K562 (cell line): ENCODE measurements at regions not wholly inside any gene's neighbourhood (a gene's known extent, or its start where the extent isn't known, plus 50 kb on each side); places are given as distances from the start of the nearest gene placed in this dataset.

ENCODE experiments used
- ATAC-seq: fragments of 200-7000 bp; cut with Tn5 transposase; 3 replicates; pipeline ENCODE4 v1.9.1; 2020; ENCODE audit warnings: moderate library complexity
- BruUV-seq: library from RNA; stranded (reverse); fragments of 400-500 nt; replicated peaks from 2 replicates; lab custom pipeline; 2021; lab: Mats Ljungman, UMichigan
- CTCF ChIA-PET: fragments of 300-600 bp; formaldehyde crosslinking; extraction: SDS; loops from one replicate; lab custom pipeline; 2021; ENCODE audit warnings: low intra/inter-chr PET ratio; lab: Yijun Ruan, JAX
- POLR2A ChIA-PET: fragments of 300-600, 350-650 bp; sonication (Branson Sonifier 250); formaldehyde crosslinking; extraction: SDS; loops from one replicate; lab custom pipeline; 2021; ENCODE audit warnings: antibody characterized with exemption, inconsistent platforms; lab: Yijun Ruan, JAX
- DNase-seq, 4 experiments: peaks; one replicate each; pipeline versions ENCODE4 v3.0.0 to v3.0.0-alpha.2; 2011 to 2018; ENCODE audit warnings: low spot score in 3 of 4, mixed read lengths in 3 of 4; ENCODE audit errors: extremely low read depth in 1 of 4
- FAIRE-seq: peaks from 2 replicates; lab custom pipeline; 2011; peaks lifted over from hg19 to GRCh38; lab: Jason Lieb, UNC
- H2AFZ ChIP-seq: 2 replicates; pipeline ENCODE4 v1.6.0; 2011; ENCODE audit warnings: low read depth, low read length, control low read depth, inconsistent platforms
- H3K27ac ChIP-seq: fragments of 200-600 bp; 3 replicates; pipeline ENCODE4 v1.8.0; 2011; ENCODE audit warnings: low read depth, mild to moderate bottlenecking, control low read depth, inconsistent platforms, low read length, moderate library complexity, mixed read lengths; ENCODE audit errors: extremely low read depth
- H3K27me3 ChIP-seq, 2 experiments: fragments of 300-600 bp in 1 of 2; 2 replicates in 1 of 2; 3 replicates in 1 of 2; pipeline versions ENCODE4 v1.6.0 to v1.8.0; 2011; ENCODE audit warnings: inconsistent platforms in 2 of 2, low read length in 2 of 2, mild to moderate bottlenecking in 1 of 2, mixed read lengths in 1 of 2, moderate library complexity in 1 of 2; ENCODE audit not compliant: control insufficient read depth in 2 of 2, insufficient read depth in 2 of 2
- H3K36me3 ChIP-seq: fragments of 300-600 bp; 3 replicates; pipeline ENCODE4 v1.8.0; 2011; ENCODE audit warnings: mild to moderate bottlenecking, low read length, inconsistent platforms; ENCODE audit not compliant: control insufficient read depth, insufficient read depth
- H3K4me1 ChIP-seq, 2 experiments: fragments of 200-600 bp in 1 of 2; replicated peaks in 1 of 2; 2 replicates in 1 of 2; 3 replicates in 1 of 2; pipeline versions ENCODE4 v1.5.1 to v1.8.0; 2011; ENCODE audit warnings: inconsistent platforms in 2 of 2, low read length in 2 of 2, mild to moderate bottlenecking in 1 of 2, mixed read lengths in 1 of 2, moderate library complexity in 1 of 2; ENCODE audit not compliant: control insufficient read depth in 2 of 2, insufficient read depth in 2 of 2
- H3K4me2 ChIP-seq: 2 replicates; pipeline ENCODE4 v1.6.1; 2011; ENCODE audit warnings: low read length, control low read depth, inconsistent platforms, mixed read lengths; ENCODE audit not compliant: insufficient read depth
- H3K4me3 ChIP-seq: fragments of 200-600 bp; sonication (generic), shearing (Covaris generic); 2 replicates; pipeline ENCODE4 v1.5.1; 2016; ENCODE audit warnings: control low read depth, inconsistent platforms
- H3K79me2 ChIP-seq: fragments of 200-600 bp; 3 replicates; pipeline ENCODE4 v1.8.0; 2011; ENCODE audit warnings: low read length, inconsistent platforms; ENCODE audit not compliant: control insufficient read depth, insufficient read depth
- H3K9ac ChIP-seq, 2 experiments: 2 replicates each; pipeline versions ENCODE4 v1.6.0 to v1.6.1; 2011; ENCODE audit warnings: low read depth in 2 of 2, low read length in 2 of 2, control low read depth in 1 of 2, inconsistent platforms in 1 of 2, mild to moderate bottlenecking in 1 of 2, mixed read lengths in 1 of 2; ENCODE audit not compliant: insufficient read depth in 1 of 2
- H3K9me1 ChIP-seq: one replicate; pipeline ENCODE4 v1.6.0; 2011; ENCODE audit warnings: inconsistent platforms, mild to moderate bottlenecking, low read length, moderate library complexity; ENCODE audit not compliant: control insufficient read depth, insufficient read depth
- H3K9me3 ChIP-seq: replicated peaks from 2 replicates; pipeline ENCODE4 v1.5.1; 2011; ENCODE audit warnings: low read depth, low read length, inconsistent platforms; ENCODE audit not compliant: control insufficient read depth, insufficient read depth
- H4K20me1 ChIP-seq: replicated peaks from 2 replicates; pipeline ENCODE4 v1.6.1; 2011; ENCODE audit warnings: low read length, inconsistent platforms, mixed read lengths; ENCODE audit not compliant: control insufficient read depth, insufficient read depth
- ARID1B ChIP-seq: fragments of 450-650 bp; IDR thresholded peaks from 2 replicates; pipeline ENCODE4 v1.6.1; 2016; ENCODE audit warnings: antibody characterized with exemption, mild to moderate bottlenecking, inconsistent platforms
- ATF7 ChIP-seq: fragments of 450-650 bp; IDR thresholded peaks from 2 replicates; pipeline ENCODE4 v1.7.1; 2014; ENCODE audit warnings: mild to moderate bottlenecking, moderate library complexity
- E2F3 ChIP-seq: fragments of 250-450 bp; sonication (Bioruptor Pico); IDR thresholded peaks from 2 replicates; pipeline ENCODE4 v1.4.0; 2020; ENCODE audit warnings: mild to moderate bottlenecking
- EHMT2 ChIP-seq: fragments of 450-650 bp; IDR thresholded peaks from 2 replicates; pipeline ENCODE4 v1.6.1; 2018; ENCODE audit warnings: antibody characterized with exemption
- FOXA3 ChIP-seq, 2 experiments: fragments of 450-650 bp in 1 of 2; sonication (generic) in 1 of 2; formaldehyde crosslinking; IDR thresholded peaks in 1 of 2; conservative IDR thresholded peaks in 1 of 2; 2 replicates each; pipeline versions ENCODE4 v1.4.0 to v1.8.0; 2020 to 2022; ENCODE audit warnings: mild to moderate bottlenecking in 2 of 2, missing genetic modification reagents in 1 of 2
- MCM5 ChIP-seq: fragments of 450-650 bp; IDR thresholded peaks from 2 replicates; pipeline ENCODE4 v1.6.1; 2016; ENCODE audit warnings: low read depth
- MEIS2 ChIP-seq: fragments of 450-650 bp; IDR thresholded peaks from 2 replicates; pipeline ENCODE4 v1.6.1; 2014; ENCODE audit warnings: mild to moderate bottlenecking; ENCODE audit not compliant: partially characterized antibody
- NFRKB ChIP-seq: fragments of 450-650 bp; IDR thresholded peaks from 2 replicates; pipeline ENCODE4 v1.6.1; 2016; ENCODE audit warnings: low read depth
- PYGO2 ChIP-seq: fragments of 450-650 bp; IDR thresholded peaks from 2 replicates; pipeline ENCODE4 v1.6.1; 2016; ENCODE audit warnings: mild to moderate bottlenecking, missing genetic modification characterization, moderate library complexity, missing compliant biosample characterization
- RAD51 ChIP-seq: fragments of 450-650 bp; IDR thresholded peaks from 2 replicates; pipeline ENCODE4 v1.7.1; 2016; ENCODE audit warnings: low read depth, mild to moderate bottlenecking, borderline replicate concordance
- RBM15 ChIP-seq: fragments of 200-400 bp; formaldehyde crosslinking; IDR thresholded peaks from 2 replicates; pipeline ENCODE4 v1.6.1; 2018; ENCODE audit warnings: mild to moderate bottlenecking, low read length, moderate library complexity; ENCODE audit not compliant: insufficient read depth
- SMAD4 ChIP-seq: fragments of 250-450 bp; sonication (Bioruptor Pico); conservative IDR thresholded peaks from 2 replicates; pipeline ENCODE4 v1.8.0; 2021; ENCODE audit warnings: inconsistent platforms, mild to moderate bottlenecking, moderate library complexity
- TAF1 ChIP-seq: IDR thresholded peaks from 2 replicates; pipeline ENCODE4 v1.6.1; 2011; ENCODE audit warnings: mild to moderate bottlenecking, low read length, moderate library complexity; ENCODE audit not compliant: insufficient read depth, control insufficient read depth, severe bottlenecking; ENCODE audit errors: extremely low read depth
- XRCC3 ChIP-seq: fragments of 450-650 bp; IDR thresholded peaks from 2 replicates; pipeline ENCODE4 v1.6.1; 2017; ENCODE audit warnings: mild to moderate bottlenecking, moderate library complexity
- ZNF24 ChIP-seq: fragments of 450-650 bp; IDR thresholded peaks from 2 replicates; pipeline ENCODE4 v1.6.1; 2016
- ZNF311 ChIP-seq: fragments of 250-450 bp; sonication (Bioruptor Pico); IDR thresholded peaks from 2 replicates; pipeline ENCODE4 v1.4.0; 2020; ENCODE audit warnings: mild to moderate bottlenecking, moderate library complexity
- ZNF76 ChIP-seq: fragments of 250-450 bp; sonication (Bioruptor Pico); IDR thresholded peaks from 2 replicates; pipeline ENCODE4 v1.4.0; 2020; ENCODE audit warnings: mild to moderate bottlenecking, moderate library complexity, borderline replicate concordance
- ZNF79 ChIP-seq: fragments of 250-450 bp; sonication (Bioruptor Pico); IDR thresholded peaks from 2 replicates; pipeline ENCODE4 v1.4.0; 2020; ENCODE audit warnings: low read depth, mild to moderate bottlenecking, moderate library complexity
- WGBS: fragments of 100-300 bp; shearing (Covaris generic); methylation state at CpG from one replicate; pipeline ENCODE4 v1.1.6; 2016; ENCODE audit warnings: low coverage, mixed read lengths; ENCODE audit not compliant: insufficient coverage; ENCODE audit errors: missing lambda C conversion rate; 5-methylcytosine and 5-hydroxymethylcytosine counted together
- in situ Hi-C: fragments of 300-500 bp; cut with MboI; formaldehyde crosslinking; loops from 4 replicates; pipeline ENCODE4 v1.15.0; 2018; ENCODE audit warnings: inconsistent platforms, mixed read lengths
- intact Hi-C: fragments of 100-400 bp; cut with micrococcal nuclease; formaldehyde crosslinking; loops from 2 replicates; pipeline ENCODE4 v1.14.2; 2022
- TF ChIP-seq, protein P1 (sequence below): fragments of 450-650 bp; formaldehyde crosslinking; IDR thresholded peaks from 2 replicates; pipeline ENCODE4 v1.4.0; 2022; ENCODE audit warnings: mild to moderate bottlenecking, moderate library complexity
- TF ChIP-seq, protein P2 (sequence below): sonication (generic); formaldehyde crosslinking; IDR thresholded peaks from 2 replicates; pipeline ENCODE4 v1.8.0; 2022; ENCODE audit warnings: mild to moderate bottlenecking, low read depth, missing genetic modification reagents
- TF ChIP-seq, protein P3 (sequence below): IDR thresholded peaks from 2 replicates; pipeline ENCODE4 v1.6.1; 2016; ENCODE audit warnings: missing genetic modification characterization, missing compliant biosample characterization

DNA sequence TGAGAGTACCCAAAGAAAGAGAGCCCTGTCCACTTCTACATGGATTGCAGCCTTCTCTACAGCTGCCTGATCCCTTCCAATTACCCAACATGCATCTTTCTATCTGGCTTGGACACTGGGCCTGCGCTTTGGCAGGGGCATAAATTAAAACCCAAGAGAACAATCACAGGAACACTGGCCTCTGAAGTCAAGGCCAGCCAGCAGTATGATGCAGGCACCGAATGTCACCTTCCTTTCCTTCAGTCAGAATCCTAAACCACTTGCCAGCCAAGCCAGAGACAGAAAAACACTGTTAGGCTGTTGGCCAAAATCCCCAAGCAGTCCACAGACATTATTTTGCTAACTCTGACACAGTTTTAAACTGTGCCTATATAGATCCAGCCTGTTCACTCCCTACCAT is 113.7 kb downstream of the DUSP6 start (continued):
- TF ChIP-seq SMAD4 (CRISPR knock-in tag) (peak; percentile 22; the same call in 1 of the 2 replicates), E2F3 (CRISPR knock-in tag) (peak; percentile 39; the same call in 1 of the 2 replicates), PYGO2 (tag) (0 out of 2 replicates have a peak, but pooled peaks have one; percentile 14), ZNF79 (CRISPR knock-in tag) (0 out of 2 replicates have a peak, but pooled peaks have one; percentile 2), XRCC3 (no peak), ZNF311 (CRISPR knock-in tag) (peak; percentile 86), ZNF76 (CRISPR knock-in tag) (0 out of 2 replicates have a peak, but pooled peaks have one; percentile 14)
- TF ChIP-seq, protein P1, sequence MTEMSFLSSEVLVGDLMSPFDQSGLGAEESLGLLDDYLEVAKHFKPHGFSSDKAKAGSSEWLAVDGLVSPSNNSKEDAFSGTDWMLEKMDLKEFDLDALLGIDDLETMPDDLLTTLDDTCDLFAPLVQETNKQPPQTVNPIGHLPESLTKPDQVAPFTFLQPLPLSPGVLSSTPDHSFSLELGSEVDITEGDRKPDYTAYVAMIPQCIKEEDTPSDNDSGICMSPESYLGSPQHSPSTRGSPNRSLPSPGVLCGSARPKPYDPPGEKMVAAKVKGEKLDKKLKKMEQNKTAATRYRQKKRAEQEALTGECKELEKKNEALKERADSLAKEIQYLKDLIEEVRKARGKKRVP (CRISPR knock-in tag) = peak; percentile 17; the same call in 1 of the 2 replicates
- TF ChIP-seq, protein P2, sequence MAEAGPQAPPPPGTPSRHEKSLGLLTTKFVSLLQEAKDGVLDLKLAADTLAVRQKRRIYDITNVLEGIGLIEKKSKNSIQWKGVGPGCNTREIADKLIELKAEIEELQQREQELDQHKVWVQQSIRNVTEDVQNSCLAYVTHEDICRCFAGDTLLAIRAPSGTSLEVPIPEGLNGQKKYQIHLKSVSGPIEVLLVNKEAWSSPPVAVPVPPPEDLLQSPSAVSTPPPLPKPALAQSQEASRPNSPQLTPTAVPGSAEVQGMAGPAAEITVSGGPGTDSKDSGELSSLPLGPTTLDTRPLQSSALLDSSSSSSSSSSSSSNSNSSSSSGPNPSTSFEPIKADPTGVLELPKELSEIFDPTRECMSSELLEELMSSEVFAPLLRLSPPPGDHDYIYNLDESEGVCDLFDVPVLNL (CRISPR knock-in tag) = no peak

DNA sequence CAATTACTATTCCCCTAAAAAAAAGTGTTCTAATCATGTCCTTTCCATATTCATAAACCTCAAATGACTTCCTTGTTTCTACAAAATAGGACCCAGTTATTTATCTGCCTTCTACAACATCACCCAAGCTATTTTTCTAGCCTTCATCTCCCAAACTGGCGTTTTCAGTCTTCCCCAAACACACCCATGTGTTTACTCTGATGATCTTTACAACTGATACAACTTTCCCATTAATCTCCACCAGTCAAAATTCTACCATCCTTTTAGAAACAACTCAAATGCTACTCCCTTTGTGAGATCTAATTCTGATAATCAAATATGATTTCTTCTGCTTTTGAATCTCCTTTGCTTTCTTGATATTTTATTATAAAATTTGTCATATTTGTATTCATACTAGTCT is 114.5 kb downstream of the DUSP6 start:
- BruUV-seq = no TSS peak
- Histone ChIP-seq H3K9ac (no peak overlapping the region), H4K20me1 (no peaks in the 10 kb centered on the region), H3K4me2 (no peak overlapping the region), H3K27me3 (no peaks in the 10 kb centered on the region), H3K9me1 (no peaks in the 10 kb centered on the region), H3K9me3 (no peaks in the 10 kb centered on the region), H2AFZ (no peak overlapping the region), H3K4me3 (no peak overlapping the region), H3K27ac (no peak overlapping the region), H3K4me1 (no peaks in the 10 kb centered on the region; a peak in 2 of 5 replicates), H3K36me3 (no peaks in the 10 kb centered on the region), H3K79me2 (no peaks in the 10 kb centered on the region)
- FAIRE-seq (no peak), ATAC-seq (no peak), DNase-seq (no peak)
- WGBS = 16% methylated on average over 1 of the region's 1 CpG
- in situ Hi-C loops (no loop called here), intact Hi-C loops (no loop called here)
- ChIA-PET CTCF (no interaction called here), POLR2A (no interaction called here)
- TF ChIP-seq RAD51 (no peak), MEIS2 (peak; percentile 49), RBM15 (no peak), ATF7 (no peak), ZNF24 (no peak), TAF1 (no peak), MCM5 (no peak), FOXA3 (CRISPR knock-in tag; conservative IDR thresholded peaks at IDR 0.05 in 1 of 2, IDR thresholded peaks at IDR 0.05 in 1 of 2) (peak in 1 of 2 experiments; percentile 95; a peak in 2 of 4 replicates), NFRKB (no peak), E2F3 (CRISPR knock-in tag) (no peak), ARID1B (no peak), EHMT2 (no peak)
- TF ChIP-seq, protein P3, sequence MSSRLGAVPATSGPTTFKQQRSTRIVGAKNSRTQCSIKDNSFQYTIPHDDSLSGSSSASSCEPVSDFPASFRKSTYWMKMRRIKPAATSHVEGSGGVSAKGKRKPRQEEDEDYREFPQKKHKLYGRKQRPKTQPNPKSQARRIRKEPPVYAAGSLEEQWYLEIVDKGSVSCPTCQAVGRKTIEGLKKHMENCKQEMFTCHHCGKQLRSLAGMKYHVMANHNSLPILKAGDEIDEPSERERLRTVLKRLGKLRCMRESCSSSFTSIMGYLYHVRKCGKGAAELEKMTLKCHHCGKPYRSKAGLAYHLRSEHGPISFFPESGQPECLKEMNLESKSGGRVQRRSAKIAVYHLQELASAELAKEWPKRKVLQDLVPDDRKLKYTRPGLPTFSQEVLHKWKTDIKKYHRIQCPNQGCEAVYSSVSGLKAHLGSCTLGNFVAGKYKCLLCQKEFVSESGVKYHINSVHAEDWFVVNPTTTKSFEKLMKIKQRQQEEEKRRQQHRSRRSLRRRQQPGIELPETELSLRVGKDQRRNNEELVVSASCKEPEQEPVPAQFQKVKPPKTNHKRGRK (tag) = no peak
